ENCODE measurements at regions not wholly inside any gene's neighbourhood (a gene's known extent, or its start where the extent isn't known, plus 50 kb on each side); places are given as distances from the start of the nearest gene placed in this dataset.
"Not testable (repeated sequence)": the region's sequence is repeated elsewhere in the genome, so short reads cannot be mapped to it uniquely, and the experiment has no call there.

DNA sequence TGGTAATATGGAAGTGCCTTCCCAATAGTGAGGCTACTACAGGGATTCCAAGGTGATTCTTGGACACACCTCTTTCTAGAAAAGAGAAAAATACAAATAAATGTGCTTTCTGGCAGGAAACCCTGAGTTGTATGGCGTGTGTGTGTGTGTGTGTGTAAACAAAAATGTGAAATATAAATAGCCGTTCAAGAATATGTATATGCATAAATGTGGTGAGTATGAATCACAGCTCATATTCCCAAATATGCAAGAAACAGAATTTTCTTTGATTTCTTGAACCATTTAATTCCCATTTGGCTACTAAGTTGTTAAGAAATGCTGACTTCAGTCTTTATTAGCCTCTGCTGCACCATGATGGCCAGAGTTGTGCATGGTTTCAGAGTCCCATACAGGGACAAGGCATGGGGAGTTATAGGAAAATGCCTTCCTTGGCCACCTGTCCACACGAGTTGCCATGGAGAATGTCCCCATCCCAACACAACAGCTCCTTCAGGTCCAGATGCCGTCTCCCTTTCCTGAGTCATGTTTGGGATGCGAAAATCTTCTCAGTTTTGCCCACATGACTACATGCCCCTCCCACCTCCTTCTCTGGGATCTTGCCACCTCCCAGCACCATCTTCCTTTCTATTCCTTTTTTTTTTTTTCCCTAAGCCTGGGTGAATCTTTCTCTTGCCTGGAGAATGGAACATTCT lies 312.4 kb upstream of the ECI2 start:
- no peak for DNase-seq

DNA sequence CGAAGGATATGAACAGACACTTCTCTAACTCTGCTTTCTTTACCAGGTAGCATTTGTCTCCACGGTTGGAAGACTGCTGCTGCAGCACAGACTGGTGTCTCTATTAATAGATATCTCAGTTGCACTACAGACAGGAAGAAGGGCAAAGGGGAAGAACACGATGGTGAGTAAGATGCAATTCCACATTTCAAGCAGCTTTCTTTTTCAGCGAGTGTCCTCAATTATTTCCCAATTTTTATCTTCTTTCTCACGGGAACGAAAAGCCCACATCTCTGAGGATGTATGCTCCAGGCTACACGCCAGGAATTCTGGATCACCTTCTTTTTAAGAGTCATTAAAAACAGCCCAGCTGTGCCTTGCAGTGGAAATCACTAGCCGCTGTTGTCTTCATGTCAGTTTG lies 311.6 kb upstream of the ECI2 start:
- no peak for DNase-seq

GRCh38 chr6:4441981-4442434 lies 306.6 kb upstream of the ECI2 start:
- no peak for DNase-seq

GRCh38 chr6:4439159-4439558 lies 303.8 kb upstream of the ECI2 start:
- DNase-seq: no peak

DNA sequence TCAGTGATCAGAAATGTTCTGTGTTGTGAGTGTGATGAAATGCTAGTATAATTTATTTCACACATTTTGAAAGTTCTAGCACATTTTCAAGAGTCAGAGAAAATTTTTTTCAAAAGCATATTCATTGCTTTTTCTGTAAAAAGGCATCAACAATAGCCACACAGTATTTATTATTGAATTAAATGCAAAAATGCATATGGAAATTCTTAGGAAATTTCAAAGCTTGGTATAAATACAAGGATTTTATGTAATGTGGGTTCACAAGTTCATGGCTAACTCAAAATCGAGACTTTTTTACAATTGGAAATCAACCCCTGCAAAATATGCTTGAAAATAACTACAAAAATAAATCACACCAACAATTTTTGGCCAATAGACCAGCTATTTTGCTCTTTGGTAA lies 302.0 kb upstream of the ECI2 start:
- no peak for DNase-seq

- DNase-seq: no peak
Observed at GRCh38 chr6:4435981-4436445, 300.6 kb upstream of the ECI2 start.

GRCh38 chr6:4434655-4435054 lies 299.3 kb upstream of the ECI2 start:
- no peak for DNase-seq

DNA sequence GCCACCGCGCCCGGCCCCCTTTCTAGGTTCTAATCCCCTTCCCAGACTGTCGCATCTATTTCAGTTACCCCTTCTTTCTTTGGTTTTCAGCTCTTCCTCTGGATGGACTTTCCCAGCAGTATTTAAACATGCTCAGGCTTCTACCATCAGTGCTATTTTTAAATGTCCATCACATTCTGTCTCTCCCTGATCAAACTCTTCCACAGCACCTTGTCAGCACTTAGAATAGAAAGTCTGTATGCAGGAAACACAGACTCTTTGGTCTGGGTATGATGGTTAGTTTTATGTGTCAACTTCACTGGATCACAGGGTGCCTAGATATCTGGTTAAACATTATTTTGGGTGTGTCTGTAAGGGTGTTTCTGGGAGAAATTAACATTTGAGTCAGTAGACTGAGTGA lies 297.8 kb upstream of the ECI2 start:
- DNase-seq: no peak

DNA sequence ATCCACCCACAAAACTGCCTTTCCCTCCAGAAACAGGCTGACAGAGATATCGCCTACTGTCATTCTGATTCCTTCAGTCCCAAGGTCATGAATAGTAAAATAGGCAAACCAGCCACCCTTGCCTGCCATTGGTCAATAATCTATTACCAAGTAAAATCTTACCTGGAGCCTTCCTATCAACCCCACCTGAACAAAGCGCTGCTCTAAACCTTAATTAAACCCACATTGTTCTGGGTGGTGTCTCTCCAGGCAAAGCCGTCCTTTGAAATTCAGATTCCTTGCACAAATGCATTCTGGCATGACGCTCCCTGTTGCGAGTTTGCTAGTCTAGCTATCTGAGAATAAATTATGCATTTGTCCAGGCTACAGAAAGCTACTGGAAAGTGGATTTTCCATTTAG lies 291.6 kb upstream of the ECI2 start:
- no peak for DNase-seq

DNA sequence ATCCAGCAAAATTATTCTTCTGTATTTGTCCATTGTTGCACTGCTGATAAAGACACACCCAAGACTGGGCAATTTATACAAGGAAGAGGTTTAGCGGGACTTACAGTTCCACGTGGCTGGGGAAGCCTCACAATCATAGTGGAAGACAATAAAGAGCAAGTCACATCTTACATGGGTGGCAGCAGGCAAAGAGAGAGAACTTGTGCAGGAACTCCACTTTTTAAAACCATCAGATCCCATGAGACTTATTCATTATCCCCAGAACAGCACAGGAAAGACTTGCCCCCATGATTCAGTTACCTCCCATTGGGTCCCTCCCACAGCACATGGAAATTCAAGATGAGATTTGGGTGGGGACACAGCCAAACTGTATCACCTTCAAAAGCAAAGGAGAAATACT lies 286.5 kb upstream of the ECI2 start:
- DNase-seq: no peak

DNA sequence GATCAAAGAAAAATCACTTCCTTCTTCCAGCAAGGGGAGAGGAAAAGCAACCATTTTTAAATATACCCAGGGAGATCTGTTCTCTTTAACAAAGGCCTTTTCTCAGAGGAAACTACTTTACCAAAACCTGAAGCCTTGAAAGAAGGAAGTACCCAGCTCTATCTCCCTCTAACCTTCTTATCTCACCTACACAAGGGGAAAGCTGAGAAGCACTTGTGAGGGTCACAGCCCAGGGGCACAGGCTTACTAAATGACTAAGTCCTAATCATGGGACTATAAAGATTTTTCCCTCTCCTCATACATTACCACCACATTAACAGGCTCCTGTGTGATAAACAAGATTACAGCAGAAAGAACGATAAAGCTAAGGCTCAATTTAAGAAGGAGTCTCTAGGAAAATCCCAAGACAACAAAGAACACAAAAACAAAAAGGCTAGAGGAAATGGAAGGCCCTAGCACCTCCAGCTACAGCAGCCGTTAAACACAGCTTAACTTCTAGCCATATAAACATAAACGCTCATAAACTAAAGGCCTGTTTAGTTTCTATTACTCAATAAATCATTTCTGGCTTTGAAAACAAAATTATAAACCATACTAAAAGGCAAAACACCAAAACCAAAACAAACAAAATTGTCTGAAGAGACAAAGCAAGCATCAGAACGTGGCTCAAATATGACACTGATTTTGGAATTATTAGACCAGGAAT lies 284.9 kb upstream of the ECI2 start:
- DNase-seq: no peak

- DNase-seq: no peak
Observed at GRCh38 chr6:4415549-4415948, 280.2 kb upstream of the ECI2 start.

DNA sequence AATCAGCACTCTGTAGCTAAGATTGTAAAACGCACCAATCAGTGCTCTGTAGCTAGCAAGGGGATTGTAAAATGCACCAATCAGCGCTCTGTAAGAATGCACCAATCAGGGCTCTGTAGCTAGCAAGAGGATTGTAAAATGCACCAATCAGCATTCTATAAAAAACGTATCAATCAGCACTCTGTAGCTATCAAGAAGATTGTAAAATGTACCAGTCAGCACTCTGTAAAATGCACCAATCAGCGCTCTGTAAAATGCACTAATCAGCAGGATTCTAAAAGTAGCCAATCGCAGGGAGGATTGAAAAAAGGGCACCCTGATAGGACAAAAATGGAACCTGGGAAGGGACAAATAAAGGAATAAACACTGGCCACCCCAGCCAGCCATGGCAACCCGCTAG lies 278.7 kb upstream of the ECI2 start:
- not testable (repeated sequence) for DNase-seq

- no peak for DNase-seq
Observed at GRCh38 chr6:4413073-4413472, 277.7 kb upstream of the ECI2 start.

GRCh38 chr6:4412488-4412887 lies 277.1 kb upstream of the ECI2 start:
- DNase-seq: no peak

GRCh38 chr6:4412077-4412476 lies 276.7 kb upstream of the ECI2 start:
- no peak for DNase-seq

GRCh38 chr6:4407710-4408109 lies 272.3 kb upstream of the ECI2 start:
- peak; percentile 5 for DNase-seq

- no peak for DNase-seq
Observed at GRCh38 chr6:4405621-4406212, 270.3 kb upstream of the ECI2 start.

DNA sequence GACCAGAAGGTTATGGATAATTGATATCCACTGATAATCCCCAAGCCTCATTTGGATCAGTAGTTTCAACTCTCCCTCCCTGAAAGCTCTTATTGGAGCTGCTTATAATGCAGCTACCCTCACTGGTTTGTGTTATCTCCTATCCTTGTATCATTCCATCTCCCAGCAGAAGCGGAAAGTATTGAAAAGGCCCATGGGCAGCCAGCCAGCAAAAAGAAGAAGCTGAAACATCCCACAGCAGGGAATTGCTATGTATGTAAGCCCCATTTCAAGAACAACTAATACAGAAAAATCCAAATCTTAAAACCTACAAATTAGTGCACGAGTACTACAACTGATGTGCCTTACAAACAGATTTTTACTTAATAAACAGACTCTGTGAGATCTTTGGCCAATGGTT lies 269.0 kb upstream of the ECI2 start:
- DNase-seq: no peak

- DNase-seq: no peak
Observed at GRCh38 chr6:4403828-4404227, 268.5 kb upstream of the ECI2 start.

- no peak for DNase-seq
Observed at GRCh38 chr6:4403023-4403752, 267.8 kb upstream of the ECI2 start.

GRCh38 chr6:4402477-4402976 lies 267.2 kb upstream of the ECI2 start:
- DNase-seq: no peak
